HG02642 (cell line): ENCODE measurements at regions not wholly inside any gene's neighbourhood (a gene's known extent, or its start where the extent isn't known, plus 50 kb on each side); places are given as distances from the start of the nearest gene placed in this dataset.

ENCODE experiments used
- ATAC-seq: cut with Tn5 transposase; IDR thresholded peaks from one replicate; pipeline ENCODE4 v1.9.1; 2021; ENCODE audit warnings: mild to moderate bottlenecking; ENCODE audit not compliant: unreplicated experiment, poor library complexity

GRCh38 chr12:118685983-118686607 lies 295.2 kb upstream of the SRRM4 start:
- no peak for ATAC-seq

GRCh38 chr12:118689793-118690192 lies 291.5 kb upstream of the SRRM4 start:
- peak; percentile 69 for ATAC-seq

- no peak for ATAC-seq
Observed at GRCh38 chr12:118690506-118690905, 290.8 kb upstream of the SRRM4 start.

GRCh38 chr12:118694128-118694775 lies 287.1 kb upstream of the SRRM4 start:
- no peak for ATAC-seq

GRCh38 chr12:118704527-118705241 lies 276.7 kb upstream of the SRRM4 start:
- ATAC-seq = no peak

GRCh38 chr12:118706437-118706836 lies 274.9 kb upstream of the SRRM4 start:
- no peak for ATAC-seq

GRCh38 chr12:118709946-118710345 lies 271.4 kb upstream of the SRRM4 start:
- ATAC-seq = no peak

GRCh38 chr12:118711185-118711584 lies 270.2 kb upstream of the SRRM4 start:
- ATAC-seq = no peak

GRCh38 chr12:118714051-118714460 lies 267.3 kb upstream of the SRRM4 start:
- no peak for ATAC-seq

- no peak for ATAC-seq
Observed at GRCh38 chr12:118714500-118714899, 266.8 kb upstream of the SRRM4 start.

GRCh38 chr12:118715647-118716046 lies 265.7 kb upstream of the SRRM4 start:
- ATAC-seq = no peak

GRCh38 chr12:118727196-118727978 lies 254.0 kb upstream of the SRRM4 start:
- no peak for ATAC-seq

GRCh38 chr12:118727979-118728366 lies 253.4 kb upstream of the SRRM4 start:
- no peak for ATAC-seq

- ATAC-seq = no peak
Observed at GRCh38 chr12:118734266-118734665, 247.1 kb upstream of the SRRM4 start.

GRCh38 chr12:118737985-118738540 lies 243.3 kb upstream of the SRRM4 start:
- no peak for ATAC-seq

- no peak for ATAC-seq
Observed at GRCh38 chr12:118741194-118741593, 240.1 kb upstream of the SRRM4 start.

- no peak for ATAC-seq
Observed at GRCh38 chr12:118742431-118742830, 238.9 kb upstream of the SRRM4 start.

GRCh38 chr12:118743896-118744700 lies 237.2 kb upstream of the SRRM4 start:
- no peak for ATAC-seq

GRCh38 chr12:118746176-118746575 lies 235.2 kb upstream of the SRRM4 start:
- no peak for ATAC-seq

GRCh38 chr12:118746960-118747359 lies 234.4 kb upstream of the SRRM4 start:
- ATAC-seq = no peak
